ENCODE measurements at regions not wholly inside any gene's neighbourhood (a gene's known extent, or its start where the extent isn't known, plus 50 kb on each side); places are given as distances from the start of the nearest gene placed in this dataset.

DNA sequence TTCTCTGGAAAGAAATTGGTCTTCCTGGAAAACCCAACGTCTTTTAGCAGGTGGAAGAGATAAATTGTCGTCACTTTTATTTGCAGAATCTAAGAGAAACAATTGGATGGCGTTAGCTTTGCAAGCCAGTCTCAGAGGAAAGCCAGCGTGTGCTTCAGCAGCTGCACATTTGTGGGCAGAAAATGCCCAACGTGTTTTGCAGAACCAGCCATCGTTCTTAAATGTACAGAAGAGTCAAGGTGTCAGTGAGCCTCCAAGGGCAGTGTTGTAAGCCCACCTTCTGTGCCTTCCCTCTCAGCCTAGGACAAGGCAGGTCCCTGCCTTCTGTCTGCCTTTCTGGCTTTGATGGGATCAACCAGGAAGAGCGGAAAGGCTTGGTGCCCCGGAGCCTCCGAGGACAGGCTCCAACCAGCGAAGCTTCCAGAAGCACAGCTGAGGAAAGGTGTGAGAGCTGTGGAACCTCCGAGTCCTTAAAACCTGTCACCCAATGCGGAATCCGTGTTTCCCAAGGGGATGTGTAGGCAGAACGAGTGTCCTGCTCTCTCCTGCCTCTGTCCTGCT, 116.0 kb upstream of the IRX2 start:
- DNase-seq: no peak
- no peak overlapping the region for H3K27ac ChIP-seq
- H3K27me3 ChIP-seq: no peaks in the 10 kb centered on the region
- no peak overlapping the region for H3K4me3 ChIP-seq
- TF ChIP-seq POLR2A (IDR thresholded peaks at IDR 0.05): no peak
- TF ChIP-seq, protein P1, sequence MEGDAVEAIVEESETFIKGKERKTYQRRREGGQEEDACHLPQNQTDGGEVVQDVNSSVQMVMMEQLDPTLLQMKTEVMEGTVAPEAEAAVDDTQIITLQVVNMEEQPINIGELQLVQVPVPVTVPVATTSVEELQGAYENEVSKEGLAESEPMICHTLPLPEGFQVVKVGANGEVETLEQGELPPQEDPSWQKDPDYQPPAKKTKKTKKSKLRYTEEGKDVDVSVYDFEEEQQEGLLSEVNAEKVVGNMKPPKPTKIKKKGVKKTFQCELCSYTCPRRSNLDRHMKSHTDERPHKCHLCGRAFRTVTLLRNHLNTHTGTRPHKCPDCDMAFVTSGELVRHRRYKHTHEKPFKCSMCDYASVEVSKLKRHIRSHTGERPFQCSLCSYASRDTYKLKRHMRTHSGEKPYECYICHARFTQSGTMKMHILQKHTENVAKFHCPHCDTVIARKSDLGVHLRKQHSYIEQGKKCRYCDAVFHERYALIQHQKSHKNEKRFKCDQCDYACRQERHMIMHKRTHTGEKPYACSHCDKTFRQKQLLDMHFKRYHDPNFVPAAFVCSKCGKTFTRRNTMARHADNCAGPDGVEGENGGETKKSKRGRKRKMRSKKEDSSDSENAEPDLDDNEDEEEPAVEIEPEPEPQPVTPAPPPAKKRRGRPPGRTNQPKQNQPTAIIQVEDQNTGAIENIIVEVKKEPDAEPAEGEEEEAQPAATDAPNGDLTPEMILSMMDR (IDR thresholded peaks at IDR 0.05): no peak
- H3K4me1 ChIP-seq: no peaks in the 10 kb centered on the region
- no peaks in the 10 kb centered on the region for H3K36me3 ChIP-seq
- H3K9me3 ChIP-seq: no peaks in the 10 kb centered on the region
- intact Hi-C loops (cut with DNase I; ENCODE audit: low total_unique reads): no loop called here

DNA sequence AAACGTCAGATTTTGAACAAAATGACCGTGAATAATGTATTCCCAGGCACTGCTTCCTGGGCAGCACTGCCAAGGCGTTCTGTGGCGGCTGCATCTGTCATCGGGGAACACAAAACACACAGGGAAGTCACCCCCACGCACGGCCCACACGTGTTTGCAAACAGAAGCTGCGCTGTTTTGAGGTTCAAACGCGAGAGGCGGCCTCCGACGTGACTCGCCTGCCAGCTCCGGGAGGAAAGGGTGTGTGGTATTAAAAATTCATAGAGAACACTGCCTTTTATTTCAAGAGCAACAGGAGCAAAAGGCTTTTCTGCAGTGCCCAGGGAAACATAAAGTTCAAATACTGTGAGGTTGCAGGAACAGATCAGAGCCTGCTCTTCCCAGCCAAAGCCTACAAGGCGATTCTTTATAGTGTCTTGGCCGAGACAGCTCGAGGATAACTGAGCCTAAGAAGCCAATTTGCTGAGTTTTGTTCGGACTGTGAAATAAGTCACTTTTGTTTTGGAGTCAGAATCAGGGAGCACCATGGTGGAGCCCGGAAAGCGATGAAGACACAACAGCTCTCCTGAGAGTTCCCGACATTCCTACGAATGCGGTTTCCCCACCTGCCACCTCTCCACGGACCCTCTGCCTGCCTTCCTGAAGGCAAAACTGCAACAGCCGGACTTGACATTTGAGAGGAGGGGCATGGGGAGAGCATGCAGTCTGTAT, 115.3 kb upstream of the IRX2 start:
- H3K27me3 ChIP-seq: no peaks in the 10 kb centered on the region
- intact Hi-C loops (cut with DNase I; ENCODE audit: low total_unique reads): no loop called here
- no peaks in the 10 kb centered on the region for H3K36me3 ChIP-seq
- no peaks in the 10 kb centered on the region for H3K4me1 ChIP-seq
- no peak overlapping the region for H3K4me3 ChIP-seq
- DNase-seq: no peak
- H3K27ac ChIP-seq: no peak overlapping the region
- TF ChIP-seq POLR2A (IDR thresholded peaks at IDR 0.05): no peak
- TF ChIP-seq, protein P1 (IDR thresholded peaks at IDR 0.05): no peak
- H3K9me3 ChIP-seq: no peaks in the 10 kb centered on the region

GRCh38 chr5:2865856-2866255, 114.4 kb upstream of the IRX2 start:
- Histone ChIP-seq H3K4me3 (no peak overlapping the region), H3K36me3 (no peaks in the 10 kb centered on the region), H3K4me1 (no peaks in the 10 kb centered on the region), H3K27ac (no peak overlapping the region), H3K27me3 (no peaks in the 10 kb centered on the region), H3K9me3 (no peaks in the 10 kb centered on the region)
- TF ChIP-seq POLR2A (IDR thresholded peaks at IDR 0.05): no peak
- no peak for DNase-seq
- intact Hi-C loops (cut with DNase I; ENCODE audit: low total_unique reads): no loop called here

DNA sequence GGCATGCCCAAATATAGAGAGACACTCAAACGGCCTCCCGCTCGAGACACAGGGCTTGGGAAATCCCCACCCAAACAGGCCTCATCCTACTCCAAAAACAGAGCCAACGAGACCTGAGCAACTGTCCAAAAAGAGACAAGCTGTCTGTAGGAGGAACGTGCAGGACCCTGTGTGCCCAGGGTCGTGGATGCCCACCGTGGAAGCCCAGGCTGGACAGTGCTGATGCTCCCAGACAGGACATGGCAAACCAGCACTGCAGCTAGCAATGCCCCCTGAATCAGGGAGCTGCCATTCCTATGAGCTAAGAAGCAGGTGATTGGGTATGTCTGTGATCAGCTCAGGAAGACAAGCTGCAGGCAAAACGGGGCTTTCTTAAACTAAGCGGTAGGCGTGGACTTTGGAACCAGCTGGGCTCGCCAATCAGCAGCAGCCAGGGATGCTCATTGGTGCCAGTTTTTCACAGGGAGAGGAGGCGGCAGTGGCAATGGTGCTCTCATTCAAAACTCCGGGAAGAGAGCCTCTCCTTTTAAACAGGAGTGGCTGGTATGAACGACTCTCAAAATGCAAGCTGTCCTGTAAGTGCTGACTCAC, 113.1 kb upstream of the IRX2 start:
- no peak for DNase-seq

DNA sequence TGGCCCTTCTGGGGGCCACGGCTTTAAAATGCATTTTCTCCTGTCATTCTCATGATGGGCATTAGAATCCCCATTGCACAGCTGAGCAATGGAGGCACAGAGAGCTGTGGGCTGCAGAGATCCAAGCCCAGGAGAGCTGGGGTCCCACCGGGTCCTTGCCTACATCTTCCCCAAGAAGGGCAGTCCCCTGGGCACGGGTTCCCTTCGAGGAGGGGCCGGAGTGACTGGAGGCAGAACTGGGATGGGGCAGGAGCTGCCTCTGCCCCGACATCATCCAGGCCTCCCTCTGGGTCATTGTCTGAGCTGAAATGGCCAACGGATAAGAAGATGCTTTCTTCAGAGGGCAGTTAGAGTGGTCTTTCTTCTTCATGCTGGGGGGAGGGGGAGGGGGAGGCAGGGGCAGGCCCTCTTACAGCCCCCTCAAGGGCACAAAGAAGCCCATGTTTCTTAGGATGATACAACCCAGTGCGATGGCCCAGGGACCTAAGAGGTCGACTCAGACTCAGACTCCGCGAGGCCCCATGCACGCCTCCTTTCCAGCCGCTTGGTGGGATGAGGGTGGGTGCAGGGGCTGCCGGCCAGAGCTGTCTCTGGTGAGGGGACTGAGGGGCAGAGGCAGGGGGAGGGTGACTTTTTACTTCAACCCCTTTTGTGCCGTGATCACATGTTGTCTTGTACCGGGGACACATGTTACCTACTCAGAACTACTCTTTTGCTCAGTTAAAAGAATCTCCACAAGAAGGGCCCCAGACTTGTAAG, 112.4 kb upstream of the IRX2 start:
- Histone ChIP-seq H3K4me1 (no peaks in the 10 kb centered on the region), H3K9me3 (no peaks in the 10 kb centered on the region), H3K27ac (no peak overlapping the region), H3K36me3 (no peaks in the 10 kb centered on the region), H3K27me3 (no peaks in the 10 kb centered on the region), H3K4me3 (no peak overlapping the region)
- intact Hi-C loops (cut with DNase I; ENCODE audit: low total_unique reads): no loop called here
- no peak for TF ChIP-seq POLR2A (IDR thresholded peaks at IDR 0.05)
- TF ChIP-seq, protein P1 (IDR thresholded peaks at IDR 0.05): no peak
- no peak for DNase-seq

More for the DNA sequence above, 113.1 kb upstream of the IRX2 start:
- no peaks in the 10 kb centered on the region for H3K27me3 ChIP-seq
- no peak overlapping the region for H3K27ac ChIP-seq
- no peaks in the 10 kb centered on the region for H3K9me3 ChIP-seq
- no peak overlapping the region for H3K4me3 ChIP-seq
- H3K36me3 ChIP-seq: no peaks in the 10 kb centered on the region
- intact Hi-C loops (cut with DNase I; ENCODE audit: low total_unique reads): no loop called here
- TF ChIP-seq POLR2A (IDR thresholded peaks at IDR 0.05): no peak
- TF ChIP-seq, protein P1 (IDR thresholded peaks at IDR 0.05): no peak
- H3K4me1 ChIP-seq: no peaks in the 10 kb centered on the region
